Upper lobe of left lung (tissue), 6 donors: ENCODE measurements at regions not wholly inside any gene's neighbourhood (a gene's known extent, or its start where the extent isn't known, plus 50 kb on each side); places are given as distances from the start of the nearest gene placed in this dataset.
A peak's percentile ranks its signal among the peaks of the same experiment; 100 is the strongest.

Experiments
- ATAC-seq, 2 donors: fragments of 200-7000 bp; cut with Tn5 transposase; one replicate each; pipeline ENCODE4 v1.9.1; 2022; ENCODE audit warnings: mild to moderate bottlenecking in 2 of 2, moderate library complexity in 2 of 2; ENCODE audit not compliant: low FRiP score in 2 of 2
- DNase-seq, 2 donors: peaks; one replicate each; pipeline ENCODE4 v3.0.0-alpha.2; 2019 to 2020
- H3K27ac ChIP-seq, 4 donors: fragments of 200-600 bp; sonication (generic); one replicate each; pipeline ENCODE4 v1.5.1; 2016 to 2019
- H3K27me3 ChIP-seq, 4 donors: fragments of 200-600 bp; sonication (generic); one replicate each; pipeline ENCODE4 v1.5.1; 2017 to 2019
- H3K36me3 ChIP-seq, 4 donors: fragments of 200-600 bp; sonication (generic); one replicate each; pipeline ENCODE4 v1.5.1; 2016 to 2019
- H3K4me1 ChIP-seq, 4 donors: fragments of 200-600 bp; sonication (generic); one replicate each; pipeline ENCODE4 v1.5.1; 2018 to 2019
- H3K4me3 ChIP-seq, 4 donors: fragments of 200-600 bp; sonication (generic); one replicate each; pipeline ENCODE4 v1.5.1; 2017 to 2019; ENCODE audit warnings: mild to moderate bottlenecking in 2 of 4, moderate library complexity in 1 of 4
- H3K9me3 ChIP-seq, 4 donors: fragments of 200-600 bp; sonication (generic); one replicate each; pipeline ENCODE4 v1.5.1; 2018 to 2019
- EP300 ChIP-seq, 4 donors: sonication (generic); formaldehyde crosslinking; IDR thresholded peaks; one replicate each; pipeline ENCODE4 v1.5.1; 2017; ENCODE audit warnings: antibody characterized with exemption in 4 of 4, control low read depth in 2 of 4
- POLR2A ChIP-seq, 4 donors: fragments of 450-650 bp; IDR thresholded peaks; one replicate each; pipeline ENCODE4 v1.5.1; 2016 to 2017; ENCODE audit warnings: antibody characterized with exemption in 4 of 4, mild to moderate bottlenecking in 2 of 4
- POLR2AphosphoS5 ChIP-seq, 2 donors: sonication (generic); formaldehyde crosslinking; IDR thresholded peaks; one replicate each; pipeline ENCODE4 v1.5.1; 2017; ENCODE audit warnings: antibody characterized with exemption in 2 of 2
- WGBS, 2 donors: methylation state at CpG; one replicate each; pipeline ENCODE4 v1.1.5; 2017 to 2018; 5-methylcytosine and 5-hydroxymethylcytosine counted together
- TF ChIP-seq, protein P1 (sequence below), 6 experiments: fragments of 450-650 bp in 4 of 6; fragments of 200-600 bp in 2 of 6; sonication (generic) in 2 of 6; IDR thresholded peaks; one replicate each; pipeline ENCODE4 v1.5.1; 2016 to 2019; ENCODE audit warnings: antibody characterized with exemption in 6 of 6
- donor health status: DM: no; HTN: no; CAD: no; lungs with moderate emphysema.
- donor health status: DM: no; HTN: yes; CAD: no; lungs with severe emphysema.

DNA sequence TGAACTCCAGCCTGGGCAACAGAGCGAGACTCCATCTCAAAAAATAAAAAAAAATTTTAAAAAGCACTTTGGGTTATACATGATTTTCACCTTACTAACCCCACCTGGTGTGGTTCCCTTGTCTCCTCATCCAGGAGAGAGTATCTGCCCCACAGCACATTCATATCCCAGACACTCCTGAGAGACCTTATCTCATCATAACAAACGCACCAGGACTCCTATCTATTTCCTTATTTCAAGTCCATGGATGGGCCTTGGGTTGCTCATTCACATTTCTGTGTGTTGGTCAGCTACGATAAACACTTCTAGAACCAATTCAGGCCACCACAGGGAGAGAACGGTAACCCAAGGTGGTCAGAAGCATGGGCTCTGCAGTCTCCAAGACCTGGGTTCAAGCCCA, 88.6 kb upstream of the SPATA12 start:
- WGBS, 2 donors, result 88 to 92% methylated on average over 4 of the region's 4 CpGs

DNA sequence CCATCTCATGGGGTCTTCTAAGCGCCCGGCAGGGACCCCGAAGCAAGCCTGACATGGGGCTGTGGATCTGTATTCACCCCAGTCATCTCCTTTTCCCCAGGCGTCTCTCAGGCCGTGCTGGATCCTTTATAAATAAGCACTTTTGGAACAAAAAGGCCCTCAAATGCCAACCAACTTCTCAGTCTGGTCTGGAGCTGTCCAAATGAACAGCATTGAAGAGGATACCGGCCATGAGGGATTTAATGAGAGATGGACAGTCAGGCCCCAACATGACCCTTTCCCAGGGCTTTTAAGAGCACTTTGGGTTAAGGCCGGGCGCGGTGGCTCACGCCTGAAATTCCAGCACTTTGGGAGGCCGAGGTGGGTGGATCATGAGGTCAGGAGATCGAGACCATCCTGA, 89.2 kb upstream of the SPATA12 start:
- Histone ChIP-seq H3K9me3 (no peaks in the 10 kb centered on the region), H3K27me3 (no peaks in the 10 kb centered on the region), H3K27ac (no peak overlapping the region), H3K36me3 (no peaks in the 10 kb centered on the region), H3K4me3 (no peak overlapping the region), H3K4me1 (no peaks in the 10 kb centered on the region)
- no peak for TF ChIP-seq EP300 (IDR thresholded peaks at IDR 0.05)
- TF ChIP-seq, protein P1, sequence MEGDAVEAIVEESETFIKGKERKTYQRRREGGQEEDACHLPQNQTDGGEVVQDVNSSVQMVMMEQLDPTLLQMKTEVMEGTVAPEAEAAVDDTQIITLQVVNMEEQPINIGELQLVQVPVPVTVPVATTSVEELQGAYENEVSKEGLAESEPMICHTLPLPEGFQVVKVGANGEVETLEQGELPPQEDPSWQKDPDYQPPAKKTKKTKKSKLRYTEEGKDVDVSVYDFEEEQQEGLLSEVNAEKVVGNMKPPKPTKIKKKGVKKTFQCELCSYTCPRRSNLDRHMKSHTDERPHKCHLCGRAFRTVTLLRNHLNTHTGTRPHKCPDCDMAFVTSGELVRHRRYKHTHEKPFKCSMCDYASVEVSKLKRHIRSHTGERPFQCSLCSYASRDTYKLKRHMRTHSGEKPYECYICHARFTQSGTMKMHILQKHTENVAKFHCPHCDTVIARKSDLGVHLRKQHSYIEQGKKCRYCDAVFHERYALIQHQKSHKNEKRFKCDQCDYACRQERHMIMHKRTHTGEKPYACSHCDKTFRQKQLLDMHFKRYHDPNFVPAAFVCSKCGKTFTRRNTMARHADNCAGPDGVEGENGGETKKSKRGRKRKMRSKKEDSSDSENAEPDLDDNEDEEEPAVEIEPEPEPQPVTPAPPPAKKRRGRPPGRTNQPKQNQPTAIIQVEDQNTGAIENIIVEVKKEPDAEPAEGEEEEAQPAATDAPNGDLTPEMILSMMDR (IDR thresholded peaks at IDR 0.05), result no peak
- TF ChIP-seq POLR2AphosphoS5 (IDR thresholded peaks at IDR 0.05), result no peak
- TF ChIP-seq POLR2A (IDR thresholded peaks at IDR 0.05), result no peak
- ATAC-seq (no peak), DNase-seq (no peak)
- WGBS, 2 donors, result 95% methylated on average over 12 of the region's 12 CpGs

More for the DNA sequence above, 88.6 kb upstream of the SPATA12 start:
- Histone ChIP-seq H3K27me3 (no peaks in the 10 kb centered on the region), H3K4me1 (no peaks in the 10 kb centered on the region), H3K4me3 (no peak overlapping the region), H3K36me3 (no peaks in the 10 kb centered on the region), H3K9me3 (no peaks in the 10 kb centered on the region), H3K27ac (no peak overlapping the region)
- ATAC-seq (no peak), DNase-seq (no peak)
- TF ChIP-seq, protein P1 (IDR thresholded peaks at IDR 0.05), result no peak
- no peak for TF ChIP-seq POLR2AphosphoS5 (IDR thresholded peaks at IDR 0.05)
- TF ChIP-seq EP300 (IDR thresholded peaks at IDR 0.05), result no peak
- TF ChIP-seq POLR2A (IDR thresholded peaks at IDR 0.05), result no peak

GRCh38 chr3:56970461-56970879, 90.0 kb upstream of the SPATA12 start:
- 60 to 64% methylated on average over 7 of the region's 7 CpGs for WGBS, 2 donors
- ATAC-seq, result peak in 1 of 2 donors; percentile 62
- TF ChIP-seq, protein P1 (IDR thresholded peaks at IDR 0.05), result no peak
- TF ChIP-seq EP300 (IDR thresholded peaks at IDR 0.05), result no peak
- TF ChIP-seq POLR2A (IDR thresholded peaks at IDR 0.05), result no peak
- TF ChIP-seq POLR2AphosphoS5 (IDR thresholded peaks at IDR 0.05), result no peak

DNA sequence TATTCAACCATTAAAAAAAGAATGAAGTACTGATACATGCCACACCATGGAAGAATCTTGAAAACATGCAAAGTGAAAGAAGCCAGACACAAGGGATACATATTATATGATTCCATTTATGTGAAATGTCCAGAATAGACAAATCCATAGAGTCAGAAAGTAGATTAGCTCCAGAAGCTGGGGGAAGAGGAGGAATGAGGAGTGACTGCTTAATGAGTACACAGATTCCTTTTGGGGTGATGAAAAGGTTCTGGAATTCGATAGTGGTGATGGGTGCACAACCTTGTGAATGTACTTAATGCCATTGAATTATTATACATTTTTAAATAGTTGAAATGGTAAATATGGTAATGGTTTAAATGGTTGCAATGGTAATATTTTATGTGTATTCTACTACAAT, 90.6 kb upstream of the SPATA12 start:
- Histone ChIP-seq H3K27me3 (no peaks in the 10 kb centered on the region), H3K4me1 (no peaks in the 10 kb centered on the region), H3K4me3 (no peak overlapping the region), H3K9me3 (no peaks in the 10 kb centered on the region), H3K36me3 (no peaks in the 10 kb centered on the region), H3K27ac (no peak overlapping the region)
- DNase-seq (no peak), ATAC-seq (no peak)
- TF ChIP-seq, protein P1 (IDR thresholded peaks at IDR 0.05), result no peak
- TF ChIP-seq POLR2AphosphoS5 (IDR thresholded peaks at IDR 0.05), result no peak
- no peak for TF ChIP-seq EP300 (IDR thresholded peaks at IDR 0.05)
- no peak for TF ChIP-seq POLR2A (IDR thresholded peaks at IDR 0.05)
- WGBS, 2 donors, result 77 to 83% methylated on average over 1 of the region's 1 CpG

More at GRCh38 chr3:56970461-56970879, 90.0 kb upstream of the SPATA12 start:
- Histone ChIP-seq H3K9me3 (no peaks in the 10 kb centered on the region), H3K27ac (no peak overlapping the region), H3K27me3 (no peaks in the 10 kb centered on the region), H3K4me3 (no peak overlapping the region), H3K36me3 (no peaks in the 10 kb centered on the region), H3K4me1 (no peaks in the 10 kb centered on the region)
- DNase-seq, result no peak

DNA sequence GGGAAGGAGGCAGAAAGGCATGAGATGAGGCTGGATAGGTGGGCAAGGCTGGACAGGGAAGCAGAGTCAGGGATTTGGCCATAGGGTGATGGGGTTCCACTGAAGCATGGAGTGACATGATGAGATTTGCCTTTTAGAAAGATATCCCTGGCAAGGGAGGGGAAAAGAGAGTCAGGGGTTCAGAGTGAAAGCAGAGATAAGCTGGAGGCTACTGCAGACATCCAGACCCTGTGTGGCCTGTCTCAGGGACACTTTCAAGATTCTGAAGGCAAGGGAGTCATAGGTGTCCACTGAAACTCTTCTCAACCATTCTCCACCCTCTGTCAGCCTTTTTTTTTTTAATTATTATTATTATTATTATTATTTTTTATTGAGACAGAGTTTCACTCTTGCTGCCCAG, 94.0 kb upstream of the SPATA12 start:
- ATAC-seq, result no peak
- Histone ChIP-seq H3K27ac (no peak overlapping the region), H3K4me3 (no peak overlapping the region), H3K9me3 (no peaks in the 10 kb centered on the region), H3K27me3 (no peaks in the 10 kb centered on the region), H3K36me3 (no peaks in the 10 kb centered on the region), H3K4me1 (no peaks in the 10 kb centered on the region)
- no peak for DNase-seq
- TF ChIP-seq POLR2A (IDR thresholded peaks at IDR 0.05), result no peak
- TF ChIP-seq, protein P1 (IDR thresholded peaks at IDR 0.05), result no peak
- no peak for TF ChIP-seq POLR2AphosphoS5 (IDR thresholded peaks at IDR 0.05)
- no peak for TF ChIP-seq EP300 (IDR thresholded peaks at IDR 0.05)
